RWPE2 (cell line): ENCODE measurements at regions not wholly inside any gene's neighbourhood (a gene's known extent, or its start where the extent isn't known, plus 50 kb on each side); places are given as distances from the start of the nearest gene placed in this dataset.
A peak's percentile ranks its signal among the peaks of the same experiment; 100 is the strongest.

Experiments
- ATAC-seq: fragments of 200-7000 bp; cut with Tn5 transposase; 3 replicates; pipeline ENCODE4 v1.9.1; 2021; ENCODE audit warnings: low read depth
- DNase-seq: peaks from one replicate; pipeline ENCODE4 v3.0.0-alpha.2; 2020; ENCODE audit warnings: low spot score
- H3K27ac ChIP-seq: fragments of 450-650 bp; 2 replicates; pipeline ENCODE4 v1.5.1; 2017; ENCODE audit warnings: mild to moderate bottlenecking; ENCODE audit not compliant: poor library complexity, severe bottlenecking
- H3K27me3 ChIP-seq: fragments of 250-450 bp; sonication (Bioruptor Pico); 2 replicates; pipeline ENCODE4 v1.5.1; 2021; ENCODE audit warnings: mild to moderate bottlenecking, moderate library complexity; ENCODE audit not compliant: insufficient read depth, poor library complexity, severe bottlenecking
- H3K36me3 ChIP-seq: fragments of 250-450 bp; sonication (Bioruptor Pico); 2 replicates; pipeline ENCODE4 v1.5.1; 2020; ENCODE audit warnings: low read depth, mild to moderate bottlenecking, moderate library complexity
- H3K4me1 ChIP-seq: fragments of 250-450 bp; sonication (Bioruptor Pico); 2 replicates; pipeline ENCODE4 v1.5.1; 2021; ENCODE audit warnings: mild to moderate bottlenecking, moderate library complexity; ENCODE audit not compliant: insufficient read depth, poor library complexity, severe bottlenecking
- H3K4me3 ChIP-seq: fragments of 250-450 bp; sonication (Bioruptor Pico); 2 replicates; pipeline ENCODE4 v1.5.1; 2021; ENCODE audit warnings: mild to moderate bottlenecking, moderate library complexity; ENCODE audit not compliant: severe bottlenecking
- H3K9me3 ChIP-seq: fragments of 250-450 bp; sonication (Bioruptor Pico); 2 replicates; pipeline ENCODE4 v1.5.1; 2021; ENCODE audit warnings: mild to moderate bottlenecking, moderate library complexity; ENCODE audit not compliant: severe bottlenecking
- TF ChIP-seq, protein P1 (sequence below): fragments of 450-650 bp; IDR thresholded peaks from one replicate; pipeline ENCODE4 v1.5.1; 2017; ENCODE audit warnings: mild to moderate bottlenecking, moderate library complexity; ENCODE audit not compliant: poor library complexity, severe bottlenecking

DNA sequence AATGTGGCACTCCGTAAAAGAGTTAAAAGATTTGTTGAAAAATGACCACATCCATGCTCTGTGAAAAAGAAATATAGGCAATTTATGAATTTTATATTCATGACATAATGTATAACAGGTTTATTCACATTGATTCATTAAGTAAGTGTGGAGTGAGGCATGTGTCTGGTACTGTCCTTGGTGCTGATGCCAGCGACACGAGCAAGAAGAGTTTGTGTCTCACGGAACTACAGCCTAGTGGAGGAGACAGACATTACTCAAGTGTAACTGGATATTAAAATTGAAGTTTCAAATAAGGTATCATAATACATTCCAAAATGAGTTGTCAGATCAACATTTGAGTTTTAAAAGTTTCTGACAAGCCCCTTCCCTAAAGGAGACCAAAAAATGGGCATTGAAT, 122.7 kb upstream of the PRNP start:
- Histone ChIP-seq H3K4me1 (no peaks in the 10 kb centered on the region), H3K27me3 (no peaks in the 10 kb centered on the region), H3K36me3 (no peaks in the 10 kb centered on the region), H3K9me3 (no peaks in the 10 kb centered on the region), H3K4me3 (no peak overlapping the region), H3K27ac (no peak overlapping the region)
- DNase-seq = no peak
- ATAC-seq = peak; percentile 83
- TF ChIP-seq, protein P1, sequence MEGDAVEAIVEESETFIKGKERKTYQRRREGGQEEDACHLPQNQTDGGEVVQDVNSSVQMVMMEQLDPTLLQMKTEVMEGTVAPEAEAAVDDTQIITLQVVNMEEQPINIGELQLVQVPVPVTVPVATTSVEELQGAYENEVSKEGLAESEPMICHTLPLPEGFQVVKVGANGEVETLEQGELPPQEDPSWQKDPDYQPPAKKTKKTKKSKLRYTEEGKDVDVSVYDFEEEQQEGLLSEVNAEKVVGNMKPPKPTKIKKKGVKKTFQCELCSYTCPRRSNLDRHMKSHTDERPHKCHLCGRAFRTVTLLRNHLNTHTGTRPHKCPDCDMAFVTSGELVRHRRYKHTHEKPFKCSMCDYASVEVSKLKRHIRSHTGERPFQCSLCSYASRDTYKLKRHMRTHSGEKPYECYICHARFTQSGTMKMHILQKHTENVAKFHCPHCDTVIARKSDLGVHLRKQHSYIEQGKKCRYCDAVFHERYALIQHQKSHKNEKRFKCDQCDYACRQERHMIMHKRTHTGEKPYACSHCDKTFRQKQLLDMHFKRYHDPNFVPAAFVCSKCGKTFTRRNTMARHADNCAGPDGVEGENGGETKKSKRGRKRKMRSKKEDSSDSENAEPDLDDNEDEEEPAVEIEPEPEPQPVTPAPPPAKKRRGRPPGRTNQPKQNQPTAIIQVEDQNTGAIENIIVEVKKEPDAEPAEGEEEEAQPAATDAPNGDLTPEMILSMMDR = peak; percentile 14

DNA sequence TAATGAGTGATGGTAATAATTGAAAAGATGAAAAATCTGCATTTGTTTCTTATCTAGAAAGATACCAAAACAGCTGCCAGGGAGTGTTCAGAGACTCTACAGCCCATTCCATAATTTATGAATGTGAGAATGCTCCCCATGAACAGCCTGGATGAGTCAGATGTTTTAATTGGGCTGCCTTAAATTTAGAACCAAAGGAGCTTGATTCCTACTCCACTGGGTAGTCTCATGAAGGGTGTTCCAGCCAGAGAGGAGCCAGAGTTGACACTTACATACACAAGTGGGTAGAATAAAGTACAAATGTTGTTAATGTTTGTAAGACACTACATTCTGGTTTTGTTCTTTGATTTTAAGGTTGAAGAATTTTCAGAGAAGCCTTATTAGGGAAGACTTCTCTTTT, 123.2 kb upstream of the PRNP start:
- no peaks in the 10 kb centered on the region for H3K27me3 ChIP-seq
- ATAC-seq = no peak
- H3K4me3 ChIP-seq = no peak overlapping the region
- TF ChIP-seq, protein P1 = no peak
- no peak for DNase-seq
- no peaks in the 10 kb centered on the region for H3K9me3 ChIP-seq
- H3K36me3 ChIP-seq = no peaks in the 10 kb centered on the region
- H3K4me1 ChIP-seq = no peaks in the 10 kb centered on the region
- H3K27ac ChIP-seq = no peak overlapping the region

DNA sequence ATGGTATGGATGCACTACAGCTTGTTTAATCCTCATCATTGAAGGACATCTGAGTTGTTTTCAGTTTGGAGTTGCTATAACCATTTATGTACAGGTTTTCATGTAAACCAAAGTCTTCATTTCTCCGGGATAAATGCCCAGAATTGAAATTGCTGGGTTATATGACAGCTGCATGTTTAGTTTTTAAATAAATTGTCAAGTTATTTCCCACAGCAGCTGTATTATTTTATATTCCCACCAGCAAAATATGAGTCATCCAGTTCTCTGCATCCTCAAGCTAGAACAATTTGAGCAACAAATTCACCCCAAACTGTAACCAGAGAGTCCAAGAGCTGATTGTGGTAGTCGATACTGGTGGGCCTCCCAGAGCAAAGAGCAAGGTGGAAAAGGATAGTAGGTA, 125.6 kb upstream of the PRNP start:
- peaks cover 9% of the 10 kb centered on the region for H3K4me1 ChIP-seq
- no peak overlapping the region for H3K4me3 ChIP-seq
- no peak overlapping the region for H3K27ac ChIP-seq
- no peaks in the 10 kb centered on the region for H3K27me3 ChIP-seq
- H3K9me3 ChIP-seq = peaks cover 2% of the 10 kb centered on the region
- H3K36me3 ChIP-seq = no peaks in the 10 kb centered on the region
- TF ChIP-seq, protein P1 = no peak
- ATAC-seq (no peak), DNase-seq (no peak)

DNA sequence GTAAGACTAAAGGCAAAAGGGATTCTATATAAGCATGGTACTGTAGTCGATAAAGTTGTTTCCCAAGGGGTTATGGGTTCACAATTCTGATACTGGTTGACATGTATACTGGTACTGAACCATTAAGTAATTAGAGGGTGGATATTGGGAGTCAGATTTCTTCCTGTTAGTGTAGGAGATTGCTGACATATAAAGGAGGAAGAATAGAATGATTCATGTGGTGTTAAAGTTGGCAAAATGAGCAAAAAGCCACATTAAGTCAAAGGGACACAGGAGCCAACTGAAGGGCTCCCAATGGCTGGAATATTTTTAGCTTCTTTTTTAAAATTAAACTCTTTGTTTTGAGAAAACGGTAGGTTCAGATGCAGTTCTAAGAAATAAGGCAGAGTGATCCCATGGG, 126.3 kb upstream of the PRNP start:
- TF ChIP-seq, protein P1 = no peak
- ATAC-seq (no peak), DNase-seq (no peak)
- Histone ChIP-seq H3K27me3 (no peaks in the 10 kb centered on the region), H3K4me1 (peaks cover 17% of the 10 kb centered on the region), H3K4me3 (no peak overlapping the region), H3K36me3 (no peaks in the 10 kb centered on the region), H3K27ac (no peak overlapping the region), H3K9me3 (peaks cover 2% of the 10 kb centered on the region)

DNA sequence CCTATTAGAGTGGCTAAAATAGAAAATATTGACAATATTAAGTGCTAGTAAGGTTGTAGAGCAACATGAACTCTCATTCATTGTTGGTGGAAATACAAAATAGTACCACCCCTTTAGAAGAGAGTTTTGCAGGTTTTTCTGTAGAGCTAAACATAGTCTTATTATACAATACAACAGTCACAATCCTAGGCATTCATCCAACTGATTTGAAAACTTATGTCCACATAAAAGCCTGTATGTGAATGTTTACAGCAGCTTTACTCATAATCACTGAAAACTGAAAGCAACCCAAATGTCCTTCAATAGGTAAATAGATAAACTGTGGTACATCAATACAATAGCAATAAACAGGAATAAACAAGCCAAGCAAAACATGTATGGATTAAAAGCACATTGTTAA, 127.2 kb upstream of the PRNP start:
- no peak for ATAC-seq
- H3K9me3 ChIP-seq = peaks cover 2% of the 10 kb centered on the region
- H3K4me1 ChIP-seq = peaks cover 18% of the 10 kb centered on the region
- no peaks in the 10 kb centered on the region for H3K27me3 ChIP-seq
- H3K4me3 ChIP-seq = no peak overlapping the region
- no peak overlapping the region for H3K27ac ChIP-seq
- TF ChIP-seq, protein P1 = no peak
- no peaks in the 10 kb centered on the region for H3K36me3 ChIP-seq
- no peak for DNase-seq
